WTC11 (cell line): ENCODE measurements at regions not wholly inside any gene's neighbourhood (a gene's known extent, or its start where the extent isn't known, plus 50 kb on each side); places are given as distances from the start of the nearest gene placed in this dataset.

Experiments
- ATAC-seq: fragments of 200-7000 bp; cut with Tn5 transposase; 2 replicates; pipeline ENCODE4 v1.10.0; 2021; ENCODE audit warnings: mild to moderate bottlenecking, moderate library complexity
- CTCF ChIA-PET: fragments of 300-600 bp; sonication (Branson Sonifier 250); formaldehyde crosslinking; loops from one replicate; lab custom pipeline; 2021; ENCODE audit warnings: antibody characterized with exemption; lab: Charles Lee
- POLR2A ChIA-PET: fragments of 350-600 bp; sonication (Branson Sonifier 250); formaldehyde crosslinking; loops from one replicate; lab custom pipeline; 2021; ENCODE audit warnings: antibody characterized with exemption; lab: Charles Lee
- DNase-seq: peaks from one replicate; pipeline ENCODE4 v3.0.0; 2021; ENCODE audit warnings: low spot score
- H3K27ac Mint-ChIP-seq: 2 replicates; pipeline ENCODE4 v1.8.0; 2021; ENCODE audit warnings: mixed read lengths
- H3K27me3 Mint-ChIP-seq: 2 replicates; pipeline ENCODE4 v1.8.0; 2021; ENCODE audit warnings: low read depth, mild to moderate bottlenecking, moderate library complexity, mixed read lengths
- H3K36me3 Mint-ChIP-seq: 2 replicates; pipeline ENCODE4 v1.8.0; 2021; ENCODE audit warnings: mixed read lengths
- H3K4me1 Mint-ChIP-seq: 2 replicates; pipeline ENCODE4 v1.8.0; 2022; ENCODE audit warnings: mixed read lengths
- H3K4me3 Mint-ChIP-seq: 2 replicates; pipeline ENCODE4 v1.8.0; 2021; ENCODE audit warnings: mild to moderate bottlenecking, moderate library complexity, mixed read lengths
- H3K9me3 Mint-ChIP-seq: 2 replicates; pipeline ENCODE4 v1.8.0; 2021; ENCODE audit warnings: mixed read lengths
- ATF2 ChIP-seq: sonication (generic); formaldehyde crosslinking; IDR thresholded peaks from 2 replicates; pipeline ENCODE4 v1.8.1; 2022; ENCODE audit warnings: low read depth, missing genetic modification reagents, borderline replicate concordance
- CREM ChIP-seq: sonication (generic); formaldehyde crosslinking; IDR thresholded peaks from 2 replicates; pipeline ENCODE4 v1.8.1; 2022; ENCODE audit warnings: mild to moderate bottlenecking, missing genetic modification reagents, moderate library complexity
- E2F4 ChIP-seq: sonication (generic); formaldehyde crosslinking; IDR thresholded peaks from 2 replicates; pipeline ENCODE4 v1.8.1; 2022; ENCODE audit warnings: low read depth, mild to moderate bottlenecking, moderate library complexity, missing genetic modification reagents, borderline replicate concordance
- FOXJ3 ChIP-seq: sonication (generic); formaldehyde crosslinking; IDR thresholded peaks from 2 replicates; pipeline ENCODE4 v1.9.0; 2021; ENCODE audit warnings: missing genetic modification reagents, mild to moderate bottlenecking, borderline replicate concordance
- FOXK1 ChIP-seq: sonication (generic); formaldehyde crosslinking; IDR thresholded peaks from 2 replicates; pipeline ENCODE4 v1.8.0; 2022; ENCODE audit warnings: mild to moderate bottlenecking, moderate library complexity, missing genetic modification reagents
- FOXP1 ChIP-seq: sonication (generic); formaldehyde crosslinking; IDR thresholded peaks from 2 replicates; pipeline ENCODE4 v1.8.0; 2022; ENCODE audit warnings: missing genetic modification reagents, mild to moderate bottlenecking, moderate library complexity, borderline replicate concordance
- GABPB1 ChIP-seq: sonication (generic); formaldehyde crosslinking; IDR thresholded peaks from 2 replicates; pipeline ENCODE4 v1.8.1; 2023; ENCODE audit warnings: mild to moderate bottlenecking, missing genetic modification reagents
- HMGA2 ChIP-seq: fragments of 250-450 bp; sonication (Bioruptor Pico); IDR thresholded peaks from 2 replicates; pipeline ENCODE4 v1.4.0; 2021; ENCODE audit warnings: mild to moderate bottlenecking, moderate library complexity
- NR1H2 ChIP-seq: sonication (generic); formaldehyde crosslinking; IDR thresholded peaks from 2 replicates; pipeline ENCODE4 v1.9.0; 2021; ENCODE audit warnings: mild to moderate bottlenecking, moderate library complexity, missing genetic modification reagents
- PRDM15 ChIP-seq: sonication (generic); formaldehyde crosslinking; IDR thresholded peaks from 2 replicates; pipeline ENCODE4 v1.8.0; 2022; ENCODE audit warnings: missing genetic modification reagents
- SOX15 ChIP-seq: fragments of 250-450 bp; sonication (Bioruptor Pico); IDR thresholded peaks from 2 replicates; pipeline ENCODE4 v1.9.0; 2021; ENCODE audit warnings: mild to moderate bottlenecking
- USF1 ChIP-seq: sonication (generic); formaldehyde crosslinking; IDR thresholded peaks from 2 replicates; pipeline ENCODE4 v1.8.0; 2022; ENCODE audit warnings: mild to moderate bottlenecking, missing genetic modification reagents
- ZBTB43 ChIP-seq: sonication (generic); formaldehyde crosslinking; IDR thresholded peaks from 2 replicates; pipeline ENCODE4 v1.8.1; 2023; ENCODE audit warnings: mild to moderate bottlenecking, missing genetic modification reagents
- ZNF121 ChIP-seq: sonication (generic); formaldehyde crosslinking; IDR thresholded peaks from 2 replicates; pipeline ENCODE4 v1.8.0; 2023; ENCODE audit warnings: missing genetic modification reagents
- ZNF138 ChIP-seq: sonication (generic); formaldehyde crosslinking; conservative IDR thresholded peaks from 2 replicates; pipeline ENCODE4 v1.8.1; 2022; ENCODE audit warnings: mild to moderate bottlenecking, moderate library complexity, missing genetic modification reagents
- ZNF416 ChIP-seq: fragments of 250-450 bp; sonication (Bioruptor Pico); IDR thresholded peaks from 2 replicates; pipeline ENCODE4 v1.9.0; 2021; ENCODE audit warnings: mild to moderate bottlenecking, inconsistent platforms
- TF ChIP-seq, protein P1 (sequence below): sonication (generic); formaldehyde crosslinking; IDR thresholded peaks from 2 replicates; pipeline ENCODE4 v1.8.0; 2022; ENCODE audit warnings: mild to moderate bottlenecking, missing genetic modification reagents
- TF ChIP-seq, protein P2 (sequence below): fragments of 250-450 bp; sonication (Bioruptor Pico); IDR thresholded peaks from 2 replicates; pipeline ENCODE4 v1.9.0; 2021; ENCODE audit warnings: moderate library complexity, mild to moderate bottlenecking, inconsistent platforms, borderline replicate concordance
- TF ChIP-seq, protein P3 (sequence below): sonication (generic); formaldehyde crosslinking; IDR thresholded peaks from 2 replicates; pipeline ENCODE4 v1.8.0; 2023; ENCODE audit warnings: missing genetic modification reagents, mild to moderate bottlenecking, borderline replicate concordance

- Mint-ChIP-seq H3K27me3 (no peaks in the 10 kb centered on the region), H3K27ac (no peak overlapping the region)
- ATAC-seq (no peak), DNase-seq (no peak)
- ChIA-PET CTCF (no interaction called here), POLR2A (no interaction called here)
- TF ChIP-seq, protein P1, sequence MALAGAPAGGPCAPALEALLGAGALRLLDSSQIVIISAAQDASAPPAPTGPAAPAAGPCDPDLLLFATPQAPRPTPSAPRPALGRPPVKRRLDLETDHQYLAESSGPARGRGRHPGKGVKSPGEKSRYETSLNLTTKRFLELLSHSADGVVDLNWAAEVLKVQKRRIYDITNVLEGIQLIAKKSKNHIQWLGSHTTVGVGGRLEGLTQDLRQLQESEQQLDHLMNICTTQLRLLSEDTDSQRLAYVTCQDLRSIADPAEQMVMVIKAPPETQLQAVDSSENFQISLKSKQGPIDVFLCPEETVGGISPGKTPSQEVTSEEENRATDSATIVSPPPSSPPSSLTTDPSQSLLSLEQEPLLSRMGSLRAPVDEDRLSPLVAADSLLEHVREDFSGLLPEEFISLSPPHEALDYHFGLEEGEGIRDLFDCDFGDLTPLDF (CRISPR knock-in tag): no peak
- no peak for TF ChIP-seq FOXK1 (CRISPR knock-in tag)
- TF ChIP-seq, all 79 proteins: peak for 0
- Mint-ChIP-seq H3K4me3 (no peak overlapping the region), H3K36me3 (no peaks in the 10 kb centered on the region), H3K9me3 (peaks cover 16% of the 10 kb centered on the region), H3K4me1 (no peaks in the 10 kb centered on the region)
Observed at GRCh38 chr2:239575931-239576445, 175.2 kb upstream of the HDAC4 start.

- Mint-ChIP-seq H3K27me3 (no peaks in the 10 kb centered on the region), H3K27ac (no peak overlapping the region), H3K4me1 (no peaks in the 10 kb centered on the region), H3K9me3 (peaks cover 16% of the 10 kb centered on the region), H3K4me3 (no peak overlapping the region), H3K36me3 (no peaks in the 10 kb centered on the region)
- DNase-seq (no peak), ATAC-seq (no peak)
- POLR2A ChIA-PET: no interaction called here
- CTCF ChIA-PET: no interaction called here
- TF ChIP-seq NR1H2 (CRISPR knock-in tag): no peak
- TF ChIP-seq ZNF416 (CRISPR knock-in tag): no peak
- TF ChIP-seq, protein P2, sequence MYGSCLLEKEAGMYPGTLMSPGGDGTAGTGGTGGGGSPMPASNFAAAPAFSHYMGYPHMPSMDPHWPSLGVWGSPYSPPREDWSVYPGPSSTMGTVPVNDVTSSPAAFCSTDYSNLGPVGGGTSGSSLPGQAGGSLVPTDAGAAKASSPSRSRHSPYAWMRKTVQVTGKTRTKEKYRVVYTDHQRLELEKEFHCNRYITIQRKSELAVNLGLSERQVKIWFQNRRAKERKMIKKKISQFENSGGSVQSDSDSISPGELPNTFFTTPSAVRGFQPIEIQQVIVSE (CRISPR knock-in tag): no peak
- no peak for TF ChIP-seq HMGA2 (CRISPR knock-in tag)
- no peak for TF ChIP-seq FOXJ3 (CRISPR knock-in tag)
- no peak for TF ChIP-seq ZBTB43
- no peak for TF ChIP-seq GABPB1 (CRISPR knock-in tag)
- TF ChIP-seq ATF2 (CRISPR knock-in tag): no peak
- TF ChIP-seq SOX15 (CRISPR knock-in tag): no peak
- no peak for TF ChIP-seq FOXP1
- TF ChIP-seq, protein P3, sequence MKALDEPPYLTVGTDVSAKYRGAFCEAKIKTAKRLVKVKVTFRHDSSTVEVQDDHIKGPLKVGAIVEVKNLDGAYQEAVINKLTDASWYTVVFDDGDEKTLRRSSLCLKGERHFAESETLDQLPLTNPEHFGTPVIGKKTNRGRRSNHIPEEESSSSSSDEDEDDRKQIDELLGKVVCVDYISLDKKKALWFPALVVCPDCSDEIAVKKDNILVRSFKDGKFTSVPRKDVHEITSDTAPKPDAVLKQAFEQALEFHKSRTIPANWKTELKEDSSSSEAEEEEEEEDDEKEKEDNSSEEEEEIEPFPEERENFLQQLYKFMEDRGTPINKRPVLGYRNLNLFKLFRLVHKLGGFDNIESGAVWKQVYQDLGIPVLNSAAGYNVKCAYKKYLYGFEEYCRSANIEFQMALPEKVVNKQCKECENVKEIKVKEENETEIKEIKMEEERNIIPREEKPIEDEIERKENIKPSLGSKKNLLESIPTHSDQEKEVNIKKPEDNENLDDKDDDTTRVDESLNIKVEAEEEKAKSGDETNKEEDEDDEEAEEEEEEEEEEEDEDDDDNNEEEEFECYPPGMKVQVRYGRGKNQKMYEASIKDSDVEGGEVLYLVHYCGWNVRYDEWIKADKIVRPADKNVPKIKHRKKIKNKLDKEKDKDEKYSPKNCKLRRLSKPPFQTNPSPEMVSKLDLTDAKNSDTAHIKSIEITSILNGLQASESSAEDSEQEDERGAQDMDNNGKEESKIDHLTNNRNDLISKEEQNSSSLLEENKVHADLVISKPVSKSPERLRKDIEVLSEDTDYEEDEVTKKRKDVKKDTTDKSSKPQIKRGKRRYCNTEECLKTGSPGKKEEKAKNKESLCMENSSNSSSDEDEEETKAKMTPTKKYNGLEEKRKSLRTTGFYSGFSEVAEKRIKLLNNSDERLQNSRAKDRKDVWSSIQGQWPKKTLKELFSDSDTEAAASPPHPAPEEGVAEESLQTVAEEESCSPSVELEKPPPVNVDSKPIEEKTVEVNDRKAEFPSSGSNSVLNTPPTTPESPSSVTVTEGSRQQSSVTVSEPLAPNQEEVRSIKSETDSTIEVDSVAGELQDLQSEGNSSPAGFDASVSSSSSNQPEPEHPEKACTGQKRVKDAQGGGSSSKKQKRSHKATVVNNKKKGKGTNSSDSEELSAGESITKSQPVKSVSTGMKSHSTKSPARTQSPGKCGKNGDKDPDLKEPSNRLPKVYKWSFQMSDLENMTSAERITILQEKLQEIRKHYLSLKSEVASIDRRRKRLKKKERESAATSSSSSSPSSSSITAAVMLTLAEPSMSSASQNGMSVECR (CRISPR knock-in tag): no peak
- TF ChIP-seq USF1: no peak
- no peak for TF ChIP-seq CREM (CRISPR knock-in tag)
- no peak for TF ChIP-seq E2F4 (CRISPR knock-in tag)
- TF ChIP-seq PRDM15 (CRISPR knock-in tag): no peak
- no peak for TF ChIP-seq ZNF121
- TF ChIP-seq ZNF138: no peak
Observed at GRCh38 chr2:239574434-239575156, 173.8 kb upstream of the HDAC4 start.
